ENCODE measurements at regions not wholly inside any gene's neighbourhood (a gene's known extent, or its start where the extent isn't known, plus 50 kb on each side); places are given as distances from the start of the nearest gene placed in this dataset.

- no peak for TF ChIP-seq CTCF (IDR thresholded peaks at IDR 0.05 in 4 of 5, conservative IDR thresholded peaks at IDR 0.05 in 1 of 5)
- TF ChIP-seq POLR2A (IDR thresholded peaks at IDR 0.05) = no peak
Measured at GRCh38 chr11:91860661-91861060, 364.0 kb upstream of the FAT3 start.
